SK-N-MC (cell line): ENCODE measurements at regions not wholly inside any gene's neighbourhood (a gene's known extent, or its start where the extent isn't known, plus 50 kb on each side); places are given as distances from the start of the nearest gene placed in this dataset.

Source experiments
- FOXP2 ChIP-seq: optimal IDR thresholded peaks from 2 replicates; pipeline ENCODE3; 2011; ENCODE audit warnings: mild to moderate bottlenecking, moderate library complexity; ENCODE audit not compliant: insufficient read depth; ENCODE audit errors: extremely low read length, control extremely low read depth
- POLR2AphosphoS5 ChIP-seq: IDR thresholded peaks from 2 replicates; pipeline ENCODE4 v1.6.1; 2012; ENCODE audit warnings: mild to moderate bottlenecking, low read depth, low read length, borderline replicate concordance

GRCh38 chr13:22311734-22312404 lies 641.0 kb downstream of the FGF9 start:
- TF ChIP-seq POLR2AphosphoS5 (no peak), FOXP2 (no peak)
